SK-N-SH treated with all-trans-retinoic acid at 6 μM for 48 hours (cell line): ENCODE measurements at regions not wholly inside any gene's neighbourhood (a gene's known extent, or its start where the extent isn't known, plus 50 kb on each side); places are given as distances from the start of the nearest gene placed in this dataset.
A peak's percentile ranks its signal among the peaks of the same experiment; 100 is the strongest.

Source experiments
- ATAC-seq: fragments of 200-7000 bp; cut with Tn5 transposase; 3 replicates; pipeline ENCODE4 v1.9.1; 2020; ENCODE audit warnings: mild to moderate bottlenecking, moderate library complexity
- ARNTL ChIP-seq: fragments of 450-650 bp; formaldehyde crosslinking; IDR thresholded peaks from 2 replicates; pipeline ENCODE4 v1.5.0; 2020; ENCODE audit warnings: low read depth, mild to moderate bottlenecking, moderate library complexity, borderline replicate concordance
- BACH2 ChIP-seq: fragments of 250-450 bp; sonication (Bioruptor Pico); IDR thresholded peaks from 2 replicates; pipeline ENCODE4 v1.9.0; 2021; ENCODE audit warnings: mild to moderate bottlenecking, borderline replicate concordance
- CSDC2 ChIP-seq: fragments of 250-450 bp; sonication (Bioruptor Pico); IDR thresholded peaks from 2 replicates; pipeline ENCODE4 v1.5.0; 2020; ENCODE audit warnings: mild to moderate bottlenecking, moderate library complexity
- ESRRG ChIP-seq: fragments of 250-450 bp; sonication (Bioruptor Pico); IDR thresholded peaks from 2 replicates; pipeline ENCODE4 v1.6.1; 2021; ENCODE audit warnings: mild to moderate bottlenecking
- GLIS3 ChIP-seq: fragments of 250-450 bp; sonication (Bioruptor Pico); IDR thresholded peaks from 2 replicates; pipeline ENCODE4 v1.5.0; 2020; ENCODE audit warnings: mild to moderate bottlenecking, moderate library complexity
- RARB ChIP-seq: fragments of 250-450 bp; sonication (Bioruptor Pico); IDR thresholded peaks from 2 replicates; pipeline ENCODE4 v1.8.0; 2021; ENCODE audit warnings: mild to moderate bottlenecking, moderate library complexity
- TCF4 ChIP-seq: fragments of 250-450 bp; sonication (Bioruptor Pico); IDR thresholded peaks from 2 replicates; pipeline ENCODE4 v1.8.0; 2021; ENCODE audit warnings: mild to moderate bottlenecking, moderate library complexity, borderline replicate concordance
- ZC3H10 ChIP-seq: fragments of 250-450 bp; sonication (Bioruptor Pico); IDR thresholded peaks from 2 replicates; pipeline ENCODE4 v1.5.1; 2021; ENCODE audit warnings: mild to moderate bottlenecking, moderate library complexity
- ZFP3 ChIP-seq: fragments of 250-450 bp; sonication (Bioruptor Pico); IDR thresholded peaks from 2 replicates; pipeline ENCODE4 v1.5.0; 2020; ENCODE audit warnings: mild to moderate bottlenecking, moderate library complexity
- ZNF565 ChIP-seq: fragments of 450-650 bp; formaldehyde crosslinking; conservative IDR thresholded peaks from 2 replicates; pipeline ENCODE4 v1.5.0; 2020; ENCODE audit warnings: low read depth, mild to moderate bottlenecking, moderate library complexity
- ZNF8 ChIP-seq: fragments of 450-650 bp; formaldehyde crosslinking; IDR thresholded peaks from 2 replicates; pipeline ENCODE4 v1.5.0; 2020; ENCODE audit warnings: mild to moderate bottlenecking, moderate library complexity
- TF ChIP-seq, protein P1 (sequence below): fragments of 250-450 bp; sonication (Bioruptor Pico); IDR thresholded peaks from 2 replicates; pipeline ENCODE4 v1.5.1; 2020; ENCODE audit warnings: low read depth, mild to moderate bottlenecking, moderate library complexity
- TF ChIP-seq, protein P2 (sequence below): fragments of 250-450 bp; sonication (Bioruptor Pico); IDR thresholded peaks from 2 replicates; pipeline ENCODE4 v1.8.0; 2021; ENCODE audit warnings: low read depth, mild to moderate bottlenecking, moderate library complexity, borderline replicate concordance
- TF ChIP-seq, protein P3 (sequence below): fragments of 250-450 bp; sonication (Bioruptor Pico); IDR thresholded peaks from 2 replicates; pipeline ENCODE4 v1.5.1; 2021; ENCODE audit warnings: mild to moderate bottlenecking, moderate library complexity
- TF ChIP-seq, protein P4 (sequence below): fragments of 250-450 bp; sonication (Bioruptor Pico); IDR thresholded peaks from 2 replicates; pipeline ENCODE4 v1.5.0; 2020; ENCODE audit warnings: mild to moderate bottlenecking, moderate library complexity
- TF ChIP-seq, protein P5 (sequence below): fragments of 250-450 bp; sonication (Bioruptor Pico); IDR thresholded peaks from 2 replicates; pipeline ENCODE4 v1.8.0; 2020; ENCODE audit warnings: mild to moderate bottlenecking, moderate library complexity, borderline replicate concordance

DNA sequence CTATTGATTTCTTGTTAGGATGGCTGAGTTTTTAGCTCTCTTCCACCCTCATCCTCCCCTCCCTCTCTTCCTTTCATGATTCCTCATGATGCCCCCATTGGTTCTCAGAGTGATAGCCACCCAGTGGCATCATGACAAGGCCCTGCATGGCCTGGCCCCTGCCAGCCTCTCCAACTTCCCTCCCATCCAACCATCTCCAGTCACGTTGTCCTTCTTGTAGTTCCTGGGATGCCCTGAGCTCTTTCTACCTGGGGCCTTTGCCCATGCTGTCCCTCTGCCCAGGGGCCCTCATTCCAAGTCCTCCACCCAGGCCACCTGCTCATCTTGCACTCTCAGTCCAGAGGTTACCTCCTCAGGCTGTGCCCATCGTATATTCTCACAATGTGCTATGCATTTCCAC lies 247.5 kb downstream of the TFCP2L1 start (continued):
- TF ChIP-seq, protein P1, sequence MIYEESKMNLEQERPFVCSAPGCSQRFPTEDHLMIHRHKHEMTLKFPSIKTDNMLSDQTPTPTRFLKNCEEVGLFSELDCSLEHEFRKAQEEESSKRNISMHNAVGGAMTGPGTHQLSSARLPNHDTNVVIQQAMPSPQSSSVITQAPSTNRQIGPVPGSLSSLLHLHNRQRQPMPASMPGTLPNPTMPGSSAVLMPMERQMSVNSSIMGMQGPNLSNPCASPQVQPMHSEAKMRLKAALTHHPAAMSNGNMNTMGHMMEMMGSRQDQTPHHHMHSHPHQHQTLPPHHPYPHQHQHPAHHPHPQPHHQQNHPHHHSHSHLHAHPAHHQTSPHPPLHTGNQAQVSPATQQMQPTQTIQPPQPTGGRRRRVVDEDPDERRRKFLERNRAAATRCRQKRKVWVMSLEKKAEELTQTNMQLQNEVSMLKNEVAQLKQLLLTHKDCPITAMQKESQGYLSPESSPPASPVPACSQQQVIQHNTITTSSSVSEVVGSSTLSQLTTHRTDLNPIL: no peak

DNA sequence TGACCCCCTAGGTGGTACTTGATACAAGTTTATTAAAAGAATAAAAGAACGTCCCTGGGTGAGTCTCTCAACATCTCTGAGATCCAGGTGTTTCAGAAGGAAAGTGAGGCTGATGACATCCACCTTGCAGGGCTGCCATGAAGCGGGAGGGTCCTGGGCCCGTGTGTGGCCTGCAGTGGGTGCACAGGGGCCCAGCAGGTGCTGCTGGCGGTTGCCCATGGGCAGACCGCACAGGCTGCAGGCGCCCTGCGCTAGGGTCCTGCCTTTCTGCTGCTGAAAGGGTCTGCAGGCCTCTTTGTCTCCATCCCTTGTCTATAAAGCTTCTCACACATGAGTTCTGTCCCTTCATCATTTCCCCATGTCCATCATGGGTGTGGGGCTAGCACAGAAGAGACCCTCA lies 247.0 kb downstream of the TFCP2L1 start:
- no peak for ATAC-seq
- TF ChIP-seq ZNF8 (CRISPR knock-in tag) (no peak), ESRRG (CRISPR knock-in tag) (no peak), TCF4 (CRISPR knock-in tag) (no peak), GLIS3 (CRISPR knock-in tag) (no peak), CSDC2 (CRISPR knock-in tag) (no peak)
- TF ChIP-seq, protein P2, sequence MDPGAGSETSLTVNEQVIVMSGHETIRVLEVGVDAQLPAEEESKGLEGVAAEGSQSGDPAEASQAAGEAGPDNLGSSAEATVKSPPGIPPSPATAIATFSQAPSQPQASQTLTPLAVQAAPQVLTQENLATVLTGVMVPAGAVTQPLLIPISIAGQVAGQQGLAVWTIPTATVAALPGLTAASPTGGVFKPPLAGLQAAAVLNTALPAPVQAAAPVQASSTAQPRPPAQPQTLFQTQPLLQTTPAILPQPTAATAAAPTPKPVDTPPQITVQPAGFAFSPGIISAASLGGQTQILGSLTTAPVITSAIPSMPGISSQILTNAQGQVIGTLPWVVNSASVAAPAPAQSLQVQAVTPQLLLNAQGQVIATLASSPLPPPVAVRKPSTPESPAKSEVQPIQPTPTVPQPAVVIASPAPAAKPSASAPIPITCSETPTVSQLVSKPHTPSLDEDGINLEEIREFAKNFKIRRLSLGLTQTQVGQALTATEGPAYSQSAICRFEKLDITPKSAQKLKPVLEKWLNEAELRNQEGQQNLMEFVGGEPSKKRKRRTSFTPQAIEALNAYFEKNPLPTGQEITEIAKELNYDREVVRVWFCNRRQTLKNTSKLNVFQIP: no peak
- TF ChIP-seq, protein P3, sequence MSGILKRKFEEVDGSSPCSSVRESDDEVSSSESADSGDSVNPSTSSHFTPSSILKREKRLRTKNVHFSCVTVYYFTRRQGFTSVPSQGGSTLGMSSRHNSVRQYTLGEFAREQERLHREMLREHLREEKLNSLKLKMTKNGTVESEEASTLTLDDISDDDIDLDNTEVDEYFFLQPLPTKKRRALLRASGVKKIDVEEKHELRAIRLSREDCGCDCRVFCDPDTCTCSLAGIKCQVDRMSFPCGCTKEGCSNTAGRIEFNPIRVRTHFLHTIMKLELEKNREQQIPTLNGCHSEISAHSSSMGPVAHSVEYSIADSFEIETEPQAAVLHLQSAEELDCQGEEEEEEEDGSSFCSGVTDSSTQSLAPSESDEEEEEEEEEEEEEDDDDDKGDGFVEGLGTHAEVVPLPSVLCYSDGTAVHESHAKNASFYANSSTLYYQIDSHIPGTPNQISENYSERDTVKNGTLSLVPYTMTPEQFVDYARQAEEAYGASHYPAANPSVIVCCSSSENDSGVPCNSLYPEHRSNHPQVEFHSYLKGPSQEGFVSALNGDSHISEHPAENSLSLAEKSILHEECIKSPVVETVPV (CRISPR knock-in tag): no peak

DNA sequence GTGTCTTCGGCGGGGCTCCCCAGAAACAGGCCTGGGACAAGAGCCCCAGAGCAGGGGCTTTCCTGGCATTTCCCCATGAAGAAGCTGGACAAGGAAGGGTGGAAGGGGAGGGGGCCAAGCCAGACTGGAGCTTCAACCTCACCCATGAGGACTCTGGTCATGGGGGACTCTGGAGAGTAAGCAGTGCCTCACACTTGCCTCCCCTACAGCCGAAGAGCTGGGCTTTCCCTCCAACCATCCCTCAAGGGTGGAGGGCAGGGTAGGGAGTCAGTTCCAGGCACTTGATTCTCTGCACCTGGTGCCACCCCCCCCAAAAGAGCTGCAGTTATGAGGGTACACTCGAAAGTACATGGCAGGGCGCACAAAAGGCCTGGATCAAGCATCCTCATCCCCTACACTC lies 246.6 kb downstream of the TFCP2L1 start:
- no peak for TF ChIP-seq ZFP3 (CRISPR knock-in tag)
- TF ChIP-seq ARNTL (CRISPR knock-in tag): no peak
- TF ChIP-seq, protein P2: no peak
- TF ChIP-seq ZNF565: no peak
- no peak for TF ChIP-seq ZC3H10 (CRISPR knock-in tag)
- TF ChIP-seq, protein P4, sequence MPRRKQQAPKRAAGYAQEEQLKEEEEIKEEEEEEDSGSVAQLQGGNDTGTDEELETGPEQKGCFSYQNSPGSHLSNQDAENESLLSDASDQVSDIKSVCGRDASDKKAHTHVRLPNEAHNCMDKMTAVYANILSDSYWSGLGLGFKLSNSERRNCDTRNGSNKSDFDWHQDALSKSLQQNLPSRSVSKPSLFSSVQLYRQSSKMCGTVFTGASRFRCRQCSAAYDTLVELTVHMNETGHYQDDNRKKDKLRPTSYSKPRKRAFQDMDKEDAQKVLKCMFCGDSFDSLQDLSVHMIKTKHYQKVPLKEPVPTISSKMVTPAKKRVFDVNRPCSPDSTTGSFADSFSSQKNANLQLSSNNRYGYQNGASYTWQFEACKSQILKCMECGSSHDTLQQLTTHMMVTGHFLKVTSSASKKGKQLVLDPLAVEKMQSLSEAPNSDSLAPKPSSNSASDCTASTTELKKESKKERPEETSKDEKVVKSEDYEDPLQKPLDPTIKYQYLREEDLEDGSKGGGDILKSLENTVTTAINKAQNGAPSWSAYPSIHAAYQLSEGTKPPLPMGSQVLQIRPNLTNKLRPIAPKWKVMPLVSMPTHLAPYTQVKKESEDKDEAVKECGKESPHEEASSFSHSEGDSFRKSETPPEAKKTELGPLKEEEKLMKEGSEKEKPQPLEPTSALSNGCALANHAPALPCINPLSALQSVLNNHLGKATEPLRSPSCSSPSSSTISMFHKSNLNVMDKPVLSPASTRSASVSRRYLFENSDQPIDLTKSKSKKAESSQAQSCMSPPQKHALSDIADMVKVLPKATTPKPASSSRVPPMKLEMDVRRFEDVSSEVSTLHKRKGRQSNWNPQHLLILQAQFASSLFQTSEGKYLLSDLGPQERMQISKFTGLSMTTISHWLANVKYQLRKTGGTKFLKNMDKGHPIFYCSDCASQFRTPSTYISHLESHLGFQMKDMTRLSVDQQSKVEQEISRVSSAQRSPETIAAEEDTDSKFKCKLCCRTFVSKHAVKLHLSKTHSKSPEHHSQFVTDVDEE (CRISPR knock-in tag): no peak
- ATAC-seq: no peak

DNA sequence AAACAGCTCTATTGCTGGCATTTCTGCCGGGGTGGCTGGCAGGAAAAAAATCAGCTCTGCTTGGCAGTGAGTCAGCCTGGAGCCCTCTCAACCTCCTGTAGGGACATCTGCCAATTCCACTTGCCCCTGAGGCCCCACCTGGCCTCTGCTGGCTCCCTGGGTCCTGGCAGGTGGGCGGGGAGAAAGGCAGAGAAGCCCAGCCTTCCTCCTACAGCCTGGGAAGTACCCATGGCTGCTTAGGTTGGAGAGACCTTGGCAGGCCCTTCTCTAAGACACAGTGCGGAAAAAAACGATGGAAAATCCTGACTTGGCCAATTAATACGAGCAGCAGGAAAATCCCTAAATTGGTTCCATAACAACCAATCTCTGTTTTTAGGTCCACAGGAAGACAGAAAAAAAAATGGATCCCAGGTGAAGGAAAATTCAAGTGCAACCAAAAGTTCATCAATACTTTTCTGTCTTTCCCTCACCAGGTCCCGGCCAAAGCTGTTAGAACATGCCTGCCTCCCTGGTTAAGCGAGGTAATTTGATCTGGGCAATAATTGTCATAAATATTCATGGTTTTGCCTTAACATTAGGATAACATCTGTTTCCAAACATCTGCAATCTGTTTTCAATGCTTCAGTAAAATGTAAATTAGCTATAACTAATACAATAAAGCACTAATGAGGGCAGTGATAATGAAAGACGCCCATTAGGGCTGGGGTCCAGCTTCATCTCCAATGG lies 245.9 kb downstream of the TFCP2L1 start:
- peak; percentile 25; the same call in 1 of the 3 replicates for ATAC-seq
- TF ChIP-seq RARB (CRISPR knock-in tag) (no peak), ESRRG (CRISPR knock-in tag) (no peak), BACH2 (CRISPR knock-in tag) (no peak)
- TF ChIP-seq, protein P4 (CRISPR knock-in tag): no peak
- TF ChIP-seq, protein P1: no peak
- TF ChIP-seq, protein P5, sequence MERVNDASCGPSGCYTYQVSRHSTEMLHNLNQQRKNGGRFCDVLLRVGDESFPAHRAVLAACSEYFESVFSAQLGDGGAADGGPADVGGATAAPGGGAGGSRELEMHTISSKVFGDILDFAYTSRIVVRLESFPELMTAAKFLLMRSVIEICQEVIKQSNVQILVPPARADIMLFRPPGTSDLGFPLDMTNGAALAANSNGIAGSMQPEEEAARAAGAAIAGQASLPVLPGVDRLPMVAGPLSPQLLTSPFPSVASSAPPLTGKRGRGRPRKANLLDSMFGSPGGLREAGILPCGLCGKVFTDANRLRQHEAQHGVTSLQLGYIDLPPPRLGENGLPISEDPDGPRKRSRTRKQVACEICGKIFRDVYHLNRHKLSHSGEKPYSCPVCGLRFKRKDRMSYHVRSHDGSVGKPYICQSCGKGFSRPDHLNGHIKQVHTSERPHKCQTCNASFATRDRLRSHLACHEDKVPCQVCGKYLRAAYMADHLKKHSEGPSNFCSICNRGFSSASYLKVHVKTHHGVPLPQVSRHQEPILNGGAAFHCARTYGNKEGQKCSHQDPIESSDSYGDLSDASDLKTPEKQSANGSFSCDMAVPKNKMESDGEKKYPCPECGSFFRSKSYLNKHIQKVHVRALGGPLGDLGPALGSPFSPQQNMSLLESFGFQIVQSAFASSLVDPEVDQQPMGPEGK (CRISPR knock-in tag): no peak
- TF ChIP-seq, protein P2: no peak
